ENCODE measurements at regions not wholly inside any gene's neighbourhood (a gene's known extent, or its start where the extent isn't known, plus 50 kb on each side); places are given as distances from the start of the nearest gene placed in this dataset.

GRCh38 chr2:7280790-7281189, 363.6 kb downstream of the RNF144A start:
- TF ChIP-seq ZNF626 (tag by site-specific recombination; IDR thresholded peaks at IDR 0.05) (no peak), GLIS1 (tag by site-specific recombination; IDR thresholded peaks at IDR 0.05) (no peak), ZNF48 (tag by site-specific recombination; IDR thresholded peaks at IDR 0.05) (no peak), HOXD13 (CRISPR knock-in tag; IDR thresholded peaks at IDR 0.05; ENCODE audit: borderline replicate concordance) (no peak), ZNF174 (tag by site-specific recombination; IDR thresholded peaks at IDR 0.05) (no peak), ZNF660 (tag by site-specific recombination; IDR thresholded peaks at IDR 0.05) (no peak), MYNN (tag by site-specific recombination; IDR thresholded peaks at IDR 0.05; ENCODE audit: borderline replicate concordance) (no peak), ZNF239 (tag by site-specific recombination; IDR thresholded peaks at IDR 0.05) (no peak), ZNF341 (tag by site-specific recombination; IDR thresholded peaks at IDR 0.05; ENCODE audit: low read depth) (no peak), ZNF248 (tag by site-specific recombination; IDR thresholded peaks at IDR 0.05) (no peak), ZNF211 (tag by site-specific recombination; IDR thresholded peaks at IDR 0.05; ENCODE audit: low read depth) (no peak), ZNF645 (tag by site-specific recombination; IDR thresholded peaks at IDR 0.05) (no peak), ZBTB10 (tag by site-specific recombination; IDR thresholded peaks at IDR 0.05) (no peak), ZNF19 (tag by site-specific recombination; IDR thresholded peaks at IDR 0.05; ENCODE audit: low read depth) (no peak), ZNF629 (tag by site-specific recombination; IDR thresholded peaks at IDR 0.05) (no peak), ZNF624 (tag by site-specific recombination; IDR thresholded peaks at IDR 0.05) (no peak), ZNF138 (tag by site-specific recombination; IDR thresholded peaks at IDR 0.05; ENCODE audit: borderline replicate concordance) (no peak)
- H3K4me1 ChIP-seq (ENCODE audit: control insufficient read depth, insufficient read depth, low read length) = no peaks in the 10 kb centered on the region
- CTCF ChIA-PET = no interaction called here
- H3K4me3 ChIP-seq (ENCODE audit: low read depth, low read length) = no peak overlapping the region
- no peaks in the 10 kb centered on the region for H3K36me3 ChIP-seq (ENCODE audit: control insufficient read depth in 2 of 2, insufficient read depth in 1 of 2, low read length in 2 of 2)
- H3K9me3 ChIP-seq (ENCODE audit: control insufficient read depth, insufficient read depth, low read depth, low read length) = no peaks in the 10 kb centered on the region
- no peak overlapping the region for H3K27ac ChIP-seq (ENCODE audit: extremely low read depth, low read depth, low read length)
- POLR2A ChIA-PET = no interaction called here

GRCh38 chr2:7281231-7282201, 364.3 kb downstream of the RNF144A start:
- Histone ChIP-seq H3K4me3 (ENCODE audit: low read depth, low read length) (no peak overlapping the region), H3K27ac (ENCODE audit: extremely low read depth, low read depth, low read length) (no peak overlapping the region), H3K4me1 (ENCODE audit: control insufficient read depth, insufficient read depth, low read length) (no peaks in the 10 kb centered on the region), H3K9me3 (ENCODE audit: control insufficient read depth, insufficient read depth, low read depth, low read length) (no peaks in the 10 kb centered on the region), H3K36me3 (ENCODE audit: control insufficient read depth in 2 of 2, insufficient read depth in 1 of 2, low read length in 2 of 2) (no peaks in the 10 kb centered on the region)
- POLR2A ChIA-PET = no interaction called here
- CTCF ChIA-PET = no interaction called here
- TF ChIP-seq ZNF610 (tag by site-specific recombination; IDR thresholded peaks at IDR 0.05; ENCODE audit: borderline replicate concordance) (no peak), ZNF433 (tag by site-specific recombination; IDR thresholded peaks at IDR 0.05; ENCODE audit: low read depth) (no peak), ZNF488 (tag by site-specific recombination; IDR thresholded peaks at IDR 0.05) (no peak), OSR2 (tag by site-specific recombination; IDR thresholded peaks at IDR 0.05) (no peak), ZNF280D (tag by site-specific recombination; IDR thresholded peaks at IDR 0.05) (no peak), KLF9 (tag by site-specific recombination; IDR thresholded peaks at IDR 0.05; ENCODE audit: low read depth) (no peak), ZNF768 (tag by site-specific recombination; IDR thresholded peaks at IDR 0.05) (no peak), EGR2 (tag by site-specific recombination; IDR thresholded peaks at IDR 0.05; ENCODE audit: low read depth) (no peak)
